ENCODE measurements at regions not wholly inside any gene's neighbourhood (a gene's known extent, or its start where the extent isn't known, plus 50 kb on each side); places are given as distances from the start of the nearest gene placed in this dataset.
A peak's percentile ranks its signal among the peaks of the same experiment; 100 is the strongest.

- no peak for DNase-seq (ENCODE audit: low read depth)
- H3K4me3 ChIP-seq (ENCODE audit: low read depth, low read length), result no peak overlapping the region
- no peak for TF ChIP-seq CTCF (IDR thresholded peaks at IDR 0.05; ENCODE audit: low read depth, low read length)
- TF ChIP-seq POLR2A (IDR thresholded peaks at IDR 0.05; ENCODE audit: extremely low read depth, insufficient read length), result no peak
- TF ChIP-seq, protein P1, sequence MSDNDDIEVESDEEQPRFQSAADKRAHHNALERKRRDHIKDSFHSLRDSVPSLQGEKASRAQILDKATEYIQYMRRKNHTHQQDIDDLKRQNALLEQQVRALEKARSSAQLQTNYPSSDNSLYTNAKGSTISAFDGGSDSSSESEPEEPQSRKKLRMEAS (IDR thresholded peaks at IDR 0.05; ENCODE audit: low read depth, low read length), result no peak
- no peak for TF ChIP-seq MYC (IDR thresholded peaks at IDR 0.05; ENCODE audit: low read depth, low read length)
Observed at GRCh38 chr6:5937936-5938706, 68.6 kb downstream of the NRN1 start.

GRCh38 chr6:5937169-5937909 is 69.4 kb downstream of the NRN1 start:
- no peak for TF ChIP-seq MYC (IDR thresholded peaks at IDR 0.05; ENCODE audit: low read depth, low read length)
- TF ChIP-seq POLR2A (IDR thresholded peaks at IDR 0.05; ENCODE audit: extremely low read depth, insufficient read length), result no peak
- TF ChIP-seq, protein P1 (IDR thresholded peaks at IDR 0.05; ENCODE audit: low read depth, low read length), result no peak
- TF ChIP-seq CTCF (IDR thresholded peaks at IDR 0.05; ENCODE audit: low read depth, low read length), result no peak
- no peak for DNase-seq (ENCODE audit: low read depth)
- no peak overlapping the region for H3K4me3 ChIP-seq (ENCODE audit: low read depth, low read length)

DNA sequence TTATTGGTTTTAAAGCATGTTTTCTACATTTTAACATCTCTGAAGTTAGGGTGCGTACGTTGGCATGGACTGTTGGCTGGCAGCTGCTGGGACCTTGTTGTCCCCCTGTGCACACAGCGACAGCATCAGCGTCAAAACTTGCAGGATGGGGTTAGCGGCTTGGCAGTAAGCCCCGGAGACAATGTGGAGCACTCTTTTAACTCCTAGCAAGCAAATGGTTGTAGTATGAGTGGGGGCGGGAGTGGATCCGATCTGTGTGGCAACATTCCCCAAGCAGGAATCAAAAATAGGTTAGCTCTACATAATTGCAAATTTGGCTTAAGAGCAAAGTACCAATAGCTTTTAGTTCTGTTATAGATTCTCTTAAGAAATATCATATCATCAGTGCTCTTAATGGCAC is 70.1 kb downstream of the NRN1 start:
- no peak overlapping the region for H3K4me3 ChIP-seq (ENCODE audit: low read depth, low read length)
- DNase-seq (ENCODE audit: low read depth), result no peak

GRCh38 chr6:5936140-5936539 is 70.6 kb downstream of the NRN1 start:
- TF ChIP-seq, protein P1 (IDR thresholded peaks at IDR 0.05; ENCODE audit: low read depth, low read length), result no peak
- TF ChIP-seq POLR2A (IDR thresholded peaks at IDR 0.05; ENCODE audit: extremely low read depth, insufficient read length), result no peak
- DNase-seq (ENCODE audit: low read depth), result no peak
- no peak overlapping the region for H3K4me3 ChIP-seq (ENCODE audit: low read depth, low read length)

More for the DNA sequence above, 70.1 kb downstream of the NRN1 start:
- TF ChIP-seq MYC (IDR thresholded peaks at IDR 0.05; ENCODE audit: low read depth, low read length) (no peak), POLR2A (IDR thresholded peaks at IDR 0.05; ENCODE audit: extremely low read depth, insufficient read length) (no peak), CTCF (IDR thresholded peaks at IDR 0.05; ENCODE audit: low read depth, low read length) (no peak)
- TF ChIP-seq, protein P1 (IDR thresholded peaks at IDR 0.05; ENCODE audit: low read depth, low read length), result no peak

GRCh38 chr6:5930968-5931367 is 75.8 kb downstream of the NRN1 start:
- DNase-seq (ENCODE audit: low read depth), result peak; percentile 14
- TF ChIP-seq MYC (IDR thresholded peaks at IDR 0.05; ENCODE audit: low read depth, low read length) (no peak), CTCF (IDR thresholded peaks at IDR 0.05; ENCODE audit: low read depth, low read length) (no peak), POLR2A (IDR thresholded peaks at IDR 0.05; ENCODE audit: extremely low read depth, insufficient read length) (no peak)
- TF ChIP-seq, protein P1 (IDR thresholded peaks at IDR 0.05; ENCODE audit: low read depth, low read length), result no peak
- H3K4me3 ChIP-seq (ENCODE audit: low read depth, low read length), result no peak overlapping the region

Data from NB4 (cell line).